ENCODE measurements at regions not wholly inside any gene's neighbourhood (a gene's known extent, or its start where the extent isn't known, plus 50 kb on each side); places are given as distances from the start of the nearest gene placed in this dataset.

DNA sequence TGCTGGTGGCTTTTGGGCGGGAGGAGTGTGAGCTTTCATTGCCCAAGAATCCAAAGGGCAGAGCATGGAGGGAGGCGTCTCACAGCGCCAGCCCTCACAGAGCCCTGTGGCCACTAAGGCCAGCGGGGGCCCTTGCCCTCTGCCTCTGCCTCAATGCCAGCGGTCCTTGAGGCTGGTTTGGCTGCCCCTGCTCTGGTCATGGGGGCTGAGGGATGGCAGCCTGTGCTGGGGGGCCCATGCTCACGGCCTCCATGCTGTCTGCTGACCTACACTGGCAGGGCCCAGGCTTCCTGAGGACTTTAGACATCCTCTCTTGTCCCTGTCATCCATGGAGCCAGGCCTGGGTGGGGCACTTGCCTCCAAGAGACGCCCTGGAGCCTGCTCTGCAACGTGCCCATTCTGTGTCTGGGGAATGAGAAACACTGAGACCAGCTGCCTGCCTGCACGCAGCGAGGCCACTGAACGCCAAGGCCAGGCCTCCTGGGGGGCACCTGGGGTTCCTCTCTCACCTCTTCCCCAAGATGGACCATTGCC, 143.4 kb downstream of the KIF26A start:
- no peak for FAIRE-seq
- Histone ChIP-seq H3K9me1 (ENCODE audit: control insufficient read depth, insufficient read depth, low read length) (no peaks in the 10 kb centered on the region), H3K79me2 (ENCODE audit: control insufficient read depth, insufficient read depth, low read length) (no peaks in the 10 kb centered on the region), H3K4me1 (replicated peaks in 1 of 2; ENCODE audit: control insufficient read depth in 2 of 2, insufficient read depth in 2 of 2, low read length in 2 of 2) (no peaks in the 10 kb centered on the region), H2AFZ (ENCODE audit: low read depth, low read length) (no peak overlapping the region), H4K20me1 (replicated peaks; ENCODE audit: control insufficient read depth, insufficient read depth, low read length) (no peaks in the 10 kb centered on the region), H3K27me3 (ENCODE audit: control insufficient read depth in 2 of 2, insufficient read depth in 2 of 2, low read length in 2 of 2) (peaks cover 0 to 15% of the 10 kb centered on the region in 2 experiments; a peak in 2 of 5 replicates), H3K9ac (ENCODE audit: insufficient read depth in 1 of 2, low read depth in 2 of 2, low read length in 2 of 2) (no peak overlapping the region), H3K4me3 (no peak overlapping the region), H3K36me3 (ENCODE audit: control insufficient read depth, insufficient read depth, low read length) (no peaks in the 10 kb centered on the region), H3K4me2 (ENCODE audit: insufficient read depth, low read length) (no peak overlapping the region), H3K9me3 (replicated peaks; ENCODE audit: control insufficient read depth, insufficient read depth, low read depth, low read length) (no peaks in the 10 kb centered on the region), H3K27ac (ENCODE audit: extremely low read depth, low read depth, low read length) (no peak overlapping the region)
- no TSS peak for BruUV-seq (replicated peaks)
- no peak for ATAC-seq
- ChIA-PET POLR2A (interaction anchor here (0.6 kb wide), 1 partner anchor 151 kb away, joined by 3 read pairs; no protein-coding TSS in a partner anchor), CTCF (ENCODE audit: low intra/inter-chr PET ratio) (no interaction called here)
- intact Hi-C loops (cut with micrococcal nuclease) (no loop called here), in situ Hi-C loops (cut with MboI) (no loop called here)
- DNase-seq (ENCODE audit: extremely low read depth in 1 of 4, low spot score in 3 of 4) = no peak
- 2% methylated on average over 8 of the region's 11 CpGs for WGBS (ENCODE audit: insufficient coverage, low coverage, missing lambda C conversion rate)
- TF ChIP-seq GTF2F1 (IDR thresholded peaks at IDR 0.05; ENCODE audit: low read depth, low read length) = no peak
- TF ChIP-seq RBFOX2 (IDR thresholded peaks at IDR 0.05; ENCODE audit: low read depth, low read length) = no peak
- TF ChIP-seq, protein P1, sequence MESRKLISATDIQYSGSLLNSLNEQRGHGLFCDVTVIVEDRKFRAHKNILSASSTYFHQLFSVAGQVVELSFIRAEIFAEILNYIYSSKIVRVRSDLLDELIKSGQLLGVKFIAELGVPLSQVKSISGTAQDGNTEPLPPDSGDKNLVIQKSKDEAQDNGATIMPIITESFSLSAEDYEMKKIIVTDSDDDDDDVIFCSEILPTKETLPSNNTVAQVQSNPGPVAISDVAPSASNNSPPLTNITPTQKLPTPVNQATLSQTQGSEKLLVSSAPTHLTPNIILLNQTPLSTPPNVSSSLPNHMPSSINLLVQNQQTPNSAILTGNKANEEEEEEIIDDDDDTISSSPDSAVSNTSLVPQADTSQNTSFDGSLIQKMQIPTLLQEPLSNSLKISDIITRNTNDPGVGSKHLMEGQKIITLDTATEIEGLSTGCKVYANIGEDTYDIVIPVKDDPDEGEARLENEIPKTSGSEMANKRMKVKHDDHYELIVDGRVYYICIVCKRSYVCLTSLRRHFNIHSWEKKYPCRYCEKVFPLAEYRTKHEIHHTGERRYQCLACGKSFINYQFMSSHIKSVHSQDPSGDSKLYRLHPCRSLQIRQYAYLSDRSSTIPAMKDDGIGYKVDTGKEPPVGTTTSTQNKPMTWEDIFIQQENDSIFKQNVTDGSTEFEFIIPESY (CRISPR knock-in tag; IDR thresholded peaks at IDR 0.05) = no peak
- TF ChIP-seq, protein P2, sequence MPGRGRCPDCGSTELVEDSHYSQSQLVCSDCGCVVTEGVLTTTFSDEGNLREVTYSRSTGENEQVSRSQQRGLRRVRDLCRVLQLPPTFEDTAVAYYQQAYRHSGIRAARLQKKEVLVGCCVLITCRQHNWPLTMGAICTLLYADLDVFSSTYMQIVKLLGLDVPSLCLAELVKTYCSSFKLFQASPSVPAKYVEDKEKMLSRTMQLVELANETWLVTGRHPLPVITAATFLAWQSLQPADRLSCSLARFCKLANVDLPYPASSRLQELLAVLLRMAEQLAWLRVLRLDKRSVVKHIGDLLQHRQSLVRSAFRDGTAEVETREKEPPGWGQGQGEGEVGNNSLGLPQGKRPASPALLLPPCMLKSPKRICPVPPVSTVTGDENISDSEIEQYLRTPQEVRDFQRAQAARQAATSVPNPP (IDR thresholded peaks at IDR 0.05; ENCODE audit: borderline replicate concordance, insufficient read depth, insufficient read length) = no peak
- TF ChIP-seq EHMT2 (IDR thresholded peaks at IDR 0.05) = no peak
- no peak for TF ChIP-seq GABPA (tag; conservative IDR thresholded peaks at IDR 0.05; ENCODE audit: low read depth)
- no peak for TF ChIP-seq CCAR2 (IDR thresholded peaks at IDR 0.05; ENCODE audit: low read depth, low read length)
- TF ChIP-seq, protein P3, sequence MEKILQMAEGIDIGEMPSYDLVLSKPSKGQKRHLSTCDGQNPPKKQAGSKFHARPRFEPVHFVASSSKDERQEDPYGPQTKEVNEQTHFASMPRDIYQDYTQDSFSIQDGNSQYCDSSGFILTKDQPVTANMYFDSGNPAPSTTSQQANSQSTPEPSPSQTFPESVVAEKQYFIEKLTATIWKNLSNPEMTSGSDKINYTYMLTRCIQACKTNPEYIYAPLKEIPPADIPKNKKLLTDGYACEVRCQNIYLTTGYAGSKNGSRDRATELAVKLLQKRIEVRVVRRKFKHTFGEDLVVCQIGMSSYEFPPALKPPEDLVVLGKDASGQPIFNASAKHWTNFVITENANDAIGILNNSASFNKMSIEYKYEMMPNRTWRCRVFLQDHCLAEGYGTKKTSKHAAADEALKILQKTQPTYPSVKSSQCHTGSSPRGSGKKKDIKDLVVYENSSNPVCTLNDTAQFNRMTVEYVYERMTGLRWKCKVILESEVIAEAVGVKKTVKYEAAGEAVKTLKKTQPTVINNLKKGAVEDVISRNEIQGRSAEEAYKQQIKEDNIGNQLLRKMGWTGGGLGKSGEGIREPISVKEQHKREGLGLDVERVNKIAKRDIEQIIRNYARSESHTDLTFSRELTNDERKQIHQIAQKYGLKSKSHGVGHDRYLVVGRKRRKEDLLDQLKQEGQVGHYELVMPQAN (IDR thresholded peaks at IDR 0.05; ENCODE audit: borderline replicate concordance) = no peak
- TF ChIP-seq, protein P4, sequence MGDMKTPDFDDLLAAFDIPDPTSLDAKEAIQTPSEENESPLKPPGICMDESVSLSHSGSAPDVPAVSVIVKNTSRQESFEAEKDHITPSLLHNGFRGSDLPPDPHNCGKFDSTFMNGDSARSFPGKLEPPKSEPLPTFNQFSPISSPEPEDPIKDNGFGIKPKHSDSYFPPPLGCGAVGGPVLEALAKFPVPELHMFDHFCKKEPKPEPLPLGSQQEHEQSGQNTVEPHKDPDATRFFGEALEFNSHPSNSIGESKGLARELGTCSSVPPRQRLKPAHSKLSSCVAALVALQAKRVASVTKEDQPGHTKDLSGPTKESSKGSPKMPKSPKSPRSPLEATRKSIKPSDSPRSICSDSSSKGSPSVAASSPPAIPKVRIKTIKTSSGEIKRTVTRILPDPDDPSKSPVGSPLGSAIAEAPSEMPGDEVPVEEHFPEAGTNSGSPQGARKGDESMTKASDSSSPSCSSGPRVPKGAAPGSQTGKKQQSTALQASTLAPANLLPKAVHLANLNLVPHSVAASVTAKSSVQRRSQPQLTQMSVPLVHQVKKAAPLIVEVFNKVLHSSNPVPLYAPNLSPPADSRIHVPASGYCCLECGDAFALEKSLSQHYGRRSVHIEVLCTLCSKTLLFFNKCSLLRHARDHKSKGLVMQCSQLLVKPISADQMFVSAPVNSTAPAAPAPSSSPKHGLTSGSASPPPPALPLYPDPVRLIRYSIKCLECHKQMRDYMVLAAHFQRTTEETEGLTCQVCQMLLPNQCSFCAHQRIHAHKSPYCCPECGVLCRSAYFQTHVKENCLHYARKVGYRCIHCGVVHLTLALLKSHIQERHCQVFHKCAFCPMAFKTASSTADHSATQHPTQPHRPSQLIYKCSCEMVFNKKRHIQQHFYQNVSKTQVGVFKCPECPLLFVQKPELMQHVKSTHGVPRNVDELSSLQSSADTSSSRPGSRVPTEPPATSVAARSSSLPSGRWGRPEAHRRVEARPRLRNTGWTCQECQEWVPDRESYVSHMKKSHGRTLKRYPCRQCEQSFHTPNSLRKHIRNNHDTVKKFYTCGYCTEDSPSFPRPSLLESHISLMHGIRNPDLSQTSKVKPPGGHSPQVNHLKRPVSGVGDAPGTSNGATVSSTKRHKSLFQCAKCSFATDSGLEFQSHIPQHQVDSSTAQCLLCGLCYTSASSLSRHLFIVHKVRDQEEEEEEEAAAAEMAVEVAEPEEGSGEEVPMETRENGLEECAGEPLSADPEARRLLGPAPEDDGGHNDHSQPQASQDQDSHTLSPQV (IDR thresholded peaks at IDR 0.05) = no peak
- TF ChIP-seq BCOR (IDR thresholded peaks at IDR 0.05) = no peak
- no peak for TF ChIP-seq HDAC3 (IDR thresholded peaks at IDR 0.05; ENCODE audit: borderline replicate concordance, partially characterized antibody)
- TF ChIP-seq ZNF12 (CRISPR knock-in tag; IDR thresholded peaks at IDR 0.05) = no peak
- no peak for TF ChIP-seq YBX1 (IDR thresholded peaks at IDR 0.05)
- TF ChIP-seq, protein P5, sequence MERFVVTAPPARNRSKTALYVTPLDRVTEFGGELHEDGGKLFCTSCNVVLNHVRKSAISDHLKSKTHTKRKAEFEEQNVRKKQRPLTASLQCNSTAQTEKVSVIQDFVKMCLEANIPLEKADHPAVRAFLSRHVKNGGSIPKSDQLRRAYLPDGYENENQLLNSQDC (CRISPR knock-in tag; IDR thresholded peaks at IDR 0.05) = no peak

All from K562 (cell line).